ENCODE measurements at regions not wholly inside any gene's neighbourhood (a gene's known extent, or its start where the extent isn't known, plus 50 kb on each side); places are given as distances from the start of the nearest gene placed in this dataset.

DNA sequence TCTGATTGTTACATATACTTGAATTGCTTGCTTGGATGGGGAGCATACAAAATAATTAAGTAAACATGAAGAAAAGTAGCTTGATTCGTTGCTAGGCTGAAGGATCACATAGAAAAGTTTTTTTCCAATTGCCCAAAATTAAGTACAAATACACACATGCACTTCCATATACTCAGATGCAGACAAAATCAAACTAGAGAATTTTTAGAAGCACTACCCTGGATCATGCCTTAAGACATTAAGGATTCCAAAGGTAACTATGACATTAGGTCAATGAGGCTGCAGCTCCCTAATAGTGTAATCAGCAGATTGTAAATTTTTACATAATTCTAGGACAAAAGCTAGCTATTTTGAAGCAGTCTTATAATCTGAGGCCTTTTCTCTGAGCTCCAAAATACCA lies 216.9 kb upstream of the TMEM161B start:
- intact Hi-C loops (cut with DNase I): no loop called here
- no peak for DNase-seq (ENCODE audit: low spot score in 2 of 2)
- H3K4me1 ChIP-seq: no peaks in the 10 kb centered on the region
- H3K27ac ChIP-seq: no peak overlapping the region
- no peak overlapping the region for H3K4me3 ChIP-seq
- H3K27me3 ChIP-seq: no peaks in the 10 kb centered on the region
- no peaks in the 10 kb centered on the region for H3K9me3 ChIP-seq
- TF ChIP-seq, protein P1, sequence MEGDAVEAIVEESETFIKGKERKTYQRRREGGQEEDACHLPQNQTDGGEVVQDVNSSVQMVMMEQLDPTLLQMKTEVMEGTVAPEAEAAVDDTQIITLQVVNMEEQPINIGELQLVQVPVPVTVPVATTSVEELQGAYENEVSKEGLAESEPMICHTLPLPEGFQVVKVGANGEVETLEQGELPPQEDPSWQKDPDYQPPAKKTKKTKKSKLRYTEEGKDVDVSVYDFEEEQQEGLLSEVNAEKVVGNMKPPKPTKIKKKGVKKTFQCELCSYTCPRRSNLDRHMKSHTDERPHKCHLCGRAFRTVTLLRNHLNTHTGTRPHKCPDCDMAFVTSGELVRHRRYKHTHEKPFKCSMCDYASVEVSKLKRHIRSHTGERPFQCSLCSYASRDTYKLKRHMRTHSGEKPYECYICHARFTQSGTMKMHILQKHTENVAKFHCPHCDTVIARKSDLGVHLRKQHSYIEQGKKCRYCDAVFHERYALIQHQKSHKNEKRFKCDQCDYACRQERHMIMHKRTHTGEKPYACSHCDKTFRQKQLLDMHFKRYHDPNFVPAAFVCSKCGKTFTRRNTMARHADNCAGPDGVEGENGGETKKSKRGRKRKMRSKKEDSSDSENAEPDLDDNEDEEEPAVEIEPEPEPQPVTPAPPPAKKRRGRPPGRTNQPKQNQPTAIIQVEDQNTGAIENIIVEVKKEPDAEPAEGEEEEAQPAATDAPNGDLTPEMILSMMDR (IDR thresholded peaks at IDR 0.05): no peak
- H3K36me3 ChIP-seq: no peaks in the 10 kb centered on the region

DNA sequence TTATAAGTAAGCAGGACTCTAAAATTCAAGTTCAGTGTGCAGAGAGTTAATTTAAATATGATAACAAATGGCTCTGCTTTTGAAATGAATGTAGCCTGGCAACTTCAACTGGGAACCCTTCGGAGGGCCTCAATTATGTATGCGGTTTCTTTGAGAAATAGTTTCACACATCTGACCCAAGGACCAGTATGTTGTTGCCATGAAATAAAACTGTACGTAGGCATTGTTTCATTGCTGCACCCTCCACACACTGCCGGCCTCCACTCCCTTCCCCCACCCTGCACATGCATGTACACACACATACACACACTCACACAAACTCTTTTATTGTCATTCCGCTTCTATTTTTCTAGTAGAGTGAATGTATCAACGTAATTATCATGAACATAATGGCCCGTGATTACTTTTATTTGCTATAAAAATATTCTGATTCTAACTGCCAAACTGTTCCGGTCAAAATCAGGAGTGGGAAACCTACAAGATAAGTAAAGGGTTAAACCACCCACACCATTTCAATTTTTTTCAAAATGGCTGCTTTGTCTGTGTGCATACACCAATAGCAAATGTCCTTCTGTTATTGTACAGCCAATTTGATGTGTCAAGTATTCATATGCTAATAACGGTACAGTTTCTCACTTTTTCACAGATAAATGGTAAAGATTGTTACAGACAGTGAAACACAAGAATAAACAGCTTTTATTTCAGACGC lies 215.5 kb upstream of the TMEM161B start:
- DNase-seq (ENCODE audit: low spot score in 2 of 2): no peak
- TF ChIP-seq, protein P1 (IDR thresholded peaks at IDR 0.05): no peak
- Histone ChIP-seq H3K4me1 (no peaks in the 10 kb centered on the region), H3K36me3 (no peaks in the 10 kb centered on the region), H3K9me3 (no peaks in the 10 kb centered on the region), H3K4me3 (no peak overlapping the region), H3K27ac (no peak overlapping the region), H3K27me3 (no peaks in the 10 kb centered on the region)
- intact Hi-C loops (cut with DNase I): no loop called here

DNA sequence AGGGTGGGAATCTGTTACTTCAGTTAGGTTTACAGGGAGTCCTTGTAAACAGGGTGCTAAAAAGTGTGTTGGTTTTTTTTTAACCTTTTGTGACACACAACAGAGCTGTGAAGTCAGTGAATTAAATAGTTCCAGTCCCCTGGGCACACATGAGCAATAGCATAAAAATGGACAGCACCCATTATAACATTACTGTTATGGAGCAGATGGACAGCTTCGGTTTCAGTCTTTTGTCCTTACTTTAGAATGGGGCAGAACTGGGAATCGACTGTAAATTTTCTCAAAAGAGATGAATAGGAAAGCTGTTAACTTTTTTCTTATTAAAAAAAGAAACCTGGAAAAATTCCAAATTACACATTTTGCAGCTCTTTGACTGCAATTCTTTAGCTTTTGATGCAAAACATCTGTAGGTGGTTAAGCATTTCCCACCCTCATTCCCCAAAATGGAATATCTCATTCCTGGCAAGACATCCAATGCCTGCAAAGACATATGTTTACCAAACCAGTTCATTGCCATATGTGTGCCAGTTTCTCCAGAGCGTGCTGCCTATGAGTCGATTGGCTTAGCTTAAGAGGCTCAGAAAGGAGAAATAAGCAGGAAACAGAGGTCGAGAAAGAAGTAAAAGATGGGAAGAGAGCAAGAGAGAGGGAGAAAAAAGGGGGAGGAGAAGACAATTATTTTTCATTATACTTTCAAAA lies 212.3 kb upstream of the TMEM161B start:
- no peak for DNase-seq (ENCODE audit: low spot score in 2 of 2)
- H3K4me3 ChIP-seq: no peak overlapping the region
- no peak overlapping the region for H3K27ac ChIP-seq
- intact Hi-C loops (cut with DNase I): no loop called here
- H3K4me1 ChIP-seq: no peaks in the 10 kb centered on the region
- H3K9me3 ChIP-seq: no peaks in the 10 kb centered on the region
- no peaks in the 10 kb centered on the region for H3K36me3 ChIP-seq
- TF ChIP-seq, protein P1 (IDR thresholded peaks at IDR 0.05): no peak
- H3K27me3 ChIP-seq: no peaks in the 10 kb centered on the region

DNA sequence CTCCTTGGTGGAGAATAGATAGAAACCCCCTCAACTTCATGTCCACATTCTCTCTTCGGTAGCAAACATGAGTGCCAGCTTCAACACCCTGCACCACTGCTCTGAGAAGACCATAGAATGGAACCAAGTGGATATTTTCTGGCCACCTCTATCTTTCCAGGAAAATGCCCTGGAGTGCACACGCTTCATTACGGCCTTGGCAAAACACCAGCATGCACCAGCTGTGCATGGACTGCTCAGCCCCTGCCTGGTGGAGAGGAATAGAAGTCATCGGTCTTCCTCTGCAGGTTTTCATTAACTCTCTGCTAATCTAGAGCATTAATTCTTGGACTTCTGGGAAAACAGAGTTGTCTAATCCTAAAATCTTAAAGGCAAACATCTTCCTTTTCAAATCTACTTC lies 211.6 kb upstream of the TMEM161B start:
- intact Hi-C loops (cut with DNase I): no loop called here
- TF ChIP-seq, protein P1 (IDR thresholded peaks at IDR 0.05): no peak
- H3K4me3 ChIP-seq: no peak overlapping the region
- DNase-seq (ENCODE audit: low spot score in 2 of 2): no peak
- no peaks in the 10 kb centered on the region for H3K9me3 ChIP-seq
- no peaks in the 10 kb centered on the region for H3K4me1 ChIP-seq
- H3K36me3 ChIP-seq: no peaks in the 10 kb centered on the region
- no peak overlapping the region for H3K27ac ChIP-seq
- H3K27me3 ChIP-seq: no peaks in the 10 kb centered on the region

DNA sequence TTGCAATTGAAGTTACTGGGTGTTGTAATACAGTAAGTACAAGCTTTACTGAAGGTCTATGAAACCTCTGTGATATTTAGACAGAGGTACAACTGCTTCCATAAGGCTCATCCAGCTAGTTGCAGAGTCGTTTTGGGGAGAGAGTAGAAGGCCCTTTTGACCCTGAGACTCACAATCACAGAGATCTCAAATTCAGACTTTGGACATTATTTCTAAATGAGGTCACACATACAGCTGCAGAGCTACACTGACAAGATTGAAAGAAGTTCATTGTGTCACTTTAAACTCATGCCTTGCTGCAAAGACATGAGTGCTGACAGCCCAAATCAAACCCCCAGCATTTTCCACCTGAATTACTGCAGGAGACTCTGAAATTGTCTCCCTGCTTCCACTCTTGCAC lies 205.9 kb upstream of the TMEM161B start:
- H3K9me3 ChIP-seq: no peaks in the 10 kb centered on the region
- no peak for DNase-seq (ENCODE audit: low spot score in 2 of 2)
- H3K27ac ChIP-seq: no peak overlapping the region
- no peaks in the 10 kb centered on the region for H3K36me3 ChIP-seq
- no peak overlapping the region for H3K4me3 ChIP-seq
- intact Hi-C loops (cut with DNase I): no loop called here
- H3K4me1 ChIP-seq: no peaks in the 10 kb centered on the region
- no peaks in the 10 kb centered on the region for H3K27me3 ChIP-seq
- TF ChIP-seq, protein P1 (IDR thresholded peaks at IDR 0.05): no peak

All from ascending aorta (tissue), 2 donors.